H1 (cell line): ENCODE measurements at regions not wholly inside any gene's neighbourhood (a gene's known extent, or its start where the extent isn't known, plus 50 kb on each side); places are given as distances from the start of the nearest gene placed in this dataset.

Experiments used
- CTCF ChIA-PET: fragments of 300-600 bp; sonication (Branson Sonifier 250); formaldehyde crosslinking; loops from one replicate; lab custom pipeline; 2021; ENCODE audit not compliant: partially characterized antibody; lab: Charles Lee
- POLR2A ChIA-PET: fragments of 300-600 bp; sonication (Branson Sonifier 250); formaldehyde crosslinking; loops from one replicate; lab custom pipeline; 2021; ENCODE audit warnings: inconsistent platforms; ENCODE audit not compliant: partially characterized antibody; lab: Charles Lee
- DNase-seq, 2 experiments: peaks; one replicate each; pipeline versions ENCODE4 v3.0.0 to v3.0.0-alpha.2; 2010 to 2022; ENCODE audit warnings: low spot score in 2 of 2, low read depth in 1 of 2, mixed read lengths in 1 of 2
- FAIRE-seq: peaks from 2 replicates; lab custom pipeline; 2011; peaks lifted over from hg19 to GRCh38; lab: Jason Lieb, UNC
- H2AFZ ChIP-seq: 2 replicates; pipeline ENCODE4 v1.8.1; 2012; ENCODE audit warnings: low read length, inconsistent platforms
- H2AK5ac ChIP-seq: 2 replicates; pipeline ENCODE4 v1.6.1; 2013; ENCODE audit warnings: low read depth, low read length
- H2BK120ac ChIP-seq: replicated peaks from 2 replicates; pipeline ENCODE3; 2013; ENCODE audit warnings: low read depth, low read length, inconsistent platforms
- H2BK12ac ChIP-seq: 2 replicates; pipeline ENCODE4 v1.6.1; 2013; ENCODE audit warnings: low read depth, low read length
- H2BK15ac ChIP-seq: 2 replicates; pipeline ENCODE4 v1.6.1; 2013; ENCODE audit warnings: low read length
- H2BK20ac ChIP-seq: 2 replicates; pipeline ENCODE4 v1.6.1; 2013; ENCODE audit warnings: low read length
- H2BK5ac ChIP-seq: 2 replicates; pipeline ENCODE4 v1.6.1; 2013; ENCODE audit warnings: low read depth, low read length
- H3K14ac ChIP-seq: 2 replicates; pipeline ENCODE4 v1.6.1; 2013; ENCODE audit warnings: inconsistent platforms; ENCODE audit not compliant: insufficient read length
- H3K18ac ChIP-seq: 2 replicates; pipeline ENCODE4 v1.6.1; 2013; ENCODE audit warnings: low read length; ENCODE audit errors: extremely low read depth
- H3K23ac ChIP-seq: 2 replicates; pipeline ENCODE4 v1.6.1; 2013; ENCODE audit warnings: inconsistent platforms; ENCODE audit not compliant: insufficient read length
- H3K23me2 ChIP-seq: 2 replicates; pipeline ENCODE4 v1.6.1; 2013; ENCODE audit warnings: low read depth, low read length
- H3K27ac ChIP-seq: 2 replicates; pipeline ENCODE4 v1.6.1; 2011; ENCODE audit warnings: low read depth, low read length, inconsistent platforms
- H3K27me3 ChIP-seq, 4 experiments: replicated peaks in 1 of 4; 1 replicate in 1 of 4; 2 replicates in 3 of 4; pipeline versions ENCODE4 v1.6.1 to v1.8.1; 2011 to 2013; ENCODE audit warnings: low read length in 3 of 4, mild to moderate bottlenecking in 3 of 4, inconsistent platforms in 2 of 4, mixed read lengths in 2 of 4, moderate library complexity in 1 of 4; ENCODE audit not compliant: control insufficient read depth in 3 of 4, insufficient read depth in 3 of 4; ENCODE audit errors: extremely low read depth in 1 of 4
- H3K36me3 ChIP-seq, 4 experiments: 2 replicates each; pipeline versions ENCODE4 v1.6.1 to v1.8.1; 2011 to 2013; ENCODE audit warnings: mild to moderate bottlenecking in 4 of 4, low read length in 3 of 4, moderate library complexity in 2 of 4, control low read depth in 1 of 4, inconsistent platforms in 1 of 4; ENCODE audit not compliant: insufficient read depth in 4 of 4, control insufficient read depth in 2 of 4
- H3K4ac ChIP-seq: replicated peaks from 2 replicates; pipeline ENCODE3; 2013; ENCODE audit warnings: low read length, low read depth, mixed read lengths, inconsistent platforms; ENCODE audit not compliant: insufficient read length
- H3K4me1 ChIP-seq, 4 experiments: replicated peaks in 1 of 4; 1 replicate in 1 of 4; 2 replicates in 3 of 4; pipeline versions ENCODE4 v1.6.1 to v1.8.1; 2011 to 2013; ENCODE audit warnings: low read length in 3 of 4, inconsistent platforms in 2 of 4, mixed read lengths in 1 of 4; ENCODE audit not compliant: insufficient read depth in 4 of 4, control insufficient read depth in 3 of 4
- H3K4me2 ChIP-seq, 2 experiments: 2 replicates each; pipeline versions ENCODE4 v1.6.1 to v1.8.1; 2011 to 2013; ENCODE audit warnings: low read depth in 2 of 2, low read length in 2 of 2, control low read depth in 1 of 2, inconsistent platforms in 1 of 2, mild to moderate bottlenecking in 1 of 2; ENCODE audit not compliant: insufficient read depth in 1 of 2
- H3K4me3 ChIP-seq, 4 experiments: fragments of 200-600, 300-600 bp in 1 of 4; sonication (generic), shearing (Covaris generic), sonication (Bioruptor Twin) in 1 of 4; 2 replicates each; pipeline versions ENCODE4 v1.5.1 to v1.8.1; 2011 to 2016; ENCODE audit warnings: low read length in 4 of 4, low read depth in 3 of 4, control low read depth in 2 of 4, inconsistent platforms in 2 of 4, mild to moderate bottlenecking in 2 of 4, mixed read lengths in 1 of 4, moderate library complexity in 1 of 4; ENCODE audit not compliant: insufficient read depth in 2 of 4; ENCODE audit errors: extremely low read depth in 1 of 4
- H3K56ac ChIP-seq: replicated peaks from 2 replicates; pipeline ENCODE3; 2013; ENCODE audit warnings: low read depth, mild to moderate bottlenecking, mixed read lengths, low read length, inconsistent platforms; ENCODE audit not compliant: insufficient read length
- H3K79me1 ChIP-seq: 2 replicates; pipeline ENCODE4 v1.6.1; 2013; ENCODE audit warnings: low read depth, low read length, control low read depth
- H3K79me2 ChIP-seq, 2 experiments: 2 replicates each; pipeline versions ENCODE4 v1.6.1 to v1.8.1; 2012 to 2013; ENCODE audit warnings: low read length in 2 of 2, mild to moderate bottlenecking in 2 of 2, inconsistent platforms in 1 of 2; ENCODE audit not compliant: insufficient read depth in 2 of 2, control insufficient read depth in 1 of 2
- H3K9ac ChIP-seq, 4 experiments: replicated peaks in 1 of 4; 1 replicate in 1 of 4; 2 replicates in 3 of 4; pipeline versions ENCODE4 v1.6.1 to v1.8.1; 2011 to 2013; ENCODE audit warnings: low read depth in 3 of 4, low read length in 3 of 4, control low read depth in 2 of 4, mild to moderate bottlenecking in 2 of 4, moderate library complexity in 2 of 4, inconsistent platforms in 1 of 4; ENCODE audit errors: extremely low read depth in 1 of 4
- H3K9me3 ChIP-seq, 2 experiments: 2 replicates each; pipeline versions ENCODE4 v1.6.1 to v1.8.1; 2012 to 2013; ENCODE audit warnings: mild to moderate bottlenecking in 2 of 2, moderate library complexity in 2 of 2, control low read depth in 1 of 2, inconsistent platforms in 1 of 2, low read depth in 1 of 2, low read length in 1 of 2, mixed read lengths in 1 of 2; ENCODE audit not compliant: insufficient read depth in 2 of 2
- H4K20me1 ChIP-seq, 2 experiments: replicated peaks in 1 of 2; 2 replicates each; pipeline versions ENCODE3 to v1.8.1; 2011 to 2013; ENCODE audit warnings: inconsistent platforms in 2 of 2, low read length in 2 of 2, mild to moderate bottlenecking in 1 of 2; ENCODE audit not compliant: insufficient read depth in 2 of 2, control insufficient read depth in 1 of 2
- H4K5ac ChIP-seq: 2 replicates; pipeline ENCODE4 v1.6.1; 2013; ENCODE audit warnings: low read length, low read depth, mixed read lengths, inconsistent platforms; ENCODE audit not compliant: insufficient read length
- H4K8ac ChIP-seq: 2 replicates; pipeline ENCODE4 v1.8.0; 2013; ENCODE audit warnings: mild to moderate bottlenecking, moderate library complexity, low read length, inconsistent platforms; ENCODE audit not compliant: insufficient read depth; ENCODE audit errors: extremely low read depth
- H4K91ac ChIP-seq: replicated peaks from 2 replicates; pipeline ENCODE3; 2013; ENCODE audit warnings: low read length, mixed read lengths, inconsistent platforms; ENCODE audit not compliant: insufficient read length
- KDM5A ChIP-seq: fragments of 200-600 bp; IDR thresholded peaks from 2 replicates; pipeline ENCODE4 v1.7.1; 2012; ENCODE audit warnings: mild to moderate bottlenecking, low read length, inconsistent platforms, mixed read lengths
- TAF7 ChIP-seq: optimal IDR thresholded peaks from 2 replicates; pipeline ENCODE3; 2011; ENCODE audit warnings: low read depth, mild to moderate bottlenecking, inconsistent platforms, low read length, moderate library complexity, borderline replicate concordance
- TBP ChIP-seq: IDR thresholded peaks from 2 replicates; pipeline ENCODE4 v1.6.1; 2011; ENCODE audit warnings: low read depth, low read length, improper control_type of control experiment
- WGBS, 2 experiments: shearing (Covaris generic) in 1 of 2; methylation state at CpG; one replicate each; pipeline versions ENCODE4 v1.1.6 to v1.1.7; 2013 to 2015; ENCODE audit warnings: low lambda C conversion rate in 2 of 2, mixed read lengths in 2 of 2, inconsistent platforms in 1 of 2, low coverage in 1 of 2, missing lambda C conversion rate in 1 of 2; ENCODE audit not compliant: insufficient replicate concordance in 2 of 2, insufficient coverage in 1 of 2, insufficient read length in 1 of 2; ENCODE audit errors: extremely low coverage in 1 of 2, missing lambda C conversion rate in 1 of 2; 5-methylcytosine and 5-hydroxymethylcytosine counted together

- FAIRE-seq (no peak), DNase-seq (no peak)
- WGBS, 2 experiments, result 93% methylated on average over 2 of the region's 2 CpGs; no CpG with 5 or more reads in 1 of the 2 experiments
- TF ChIP-seq TBP, result no peak
- no peak for TF ChIP-seq KDM5A
- TF ChIP-seq TAF7, result no peak
- no peak overlapping the region for H3K9ac ChIP-seq
- H4K20me1 ChIP-seq, result no peaks in the 10 kb centered on the region
- H2BK120ac ChIP-seq, result no peak overlapping the region
- no peaks in the 10 kb centered on the region for H3K79me2 ChIP-seq
- H2BK12ac ChIP-seq, result no peak overlapping the region
- H2BK15ac ChIP-seq, result no peak overlapping the region
- no peak overlapping the region for H3K4me2 ChIP-seq
- 0 out of 4 replicates have a peak, but pooled peaks cover 0 to 3% of the 10 kb centered on the region in 2 experiments for H3K9me3 ChIP-seq
- H3K4me1 ChIP-seq, result no peaks in the 10 kb centered on the region
- no peak overlapping the region for H4K5ac ChIP-seq
- H2BK20ac ChIP-seq, result no peak overlapping the region
- H2BK5ac ChIP-seq, result no peak overlapping the region
- H3K56ac ChIP-seq, result no peak overlapping the region
- no peak overlapping the region for H3K27ac ChIP-seq
- no peak overlapping the region for H3K4me3 ChIP-seq
- H4K91ac ChIP-seq, result no peak overlapping the region
- H3K27me3 ChIP-seq, result no peaks in the 10 kb centered on the region
- no peak overlapping the region for H3K14ac ChIP-seq
- ChIA-PET POLR2A (no interaction called here), CTCF (interaction anchor here (0.7 to 0.8 kb wide), 2 partner anchors 1114 to 1116 kb away, joined by 3 read pairs; no protein-coding TSS in a partner anchor)
- H3K79me1 ChIP-seq, result no peaks in the 10 kb centered on the region
- no peak overlapping the region for H4K8ac ChIP-seq
- no peaks in the 10 kb centered on the region for H3K23me2 ChIP-seq
- no peak overlapping the region for H3K18ac ChIP-seq
- H2AFZ ChIP-seq, result no peak overlapping the region
- H3K4ac ChIP-seq, result no peak overlapping the region
- H2AK5ac ChIP-seq, result no peak overlapping the region
- no peaks in the 10 kb centered on the region for H3K36me3 ChIP-seq
- H3K23ac ChIP-seq, result no peak overlapping the region
Measured at GRCh38 chr1:238980053-238980452, 406.3 kb upstream of the CHRM3 start.
